SK-MEL-5 (cell line): ENCODE measurements at regions not wholly inside any gene's neighbourhood (a gene's known extent, or its start where the extent isn't known, plus 50 kb on each side); places are given as distances from the start of the nearest gene placed in this dataset.
A peak's percentile ranks its signal among the peaks of the same experiment; 100 is the strongest.

Source experiments
- DNase-seq: peaks from one replicate; pipeline ENCODE4 v3.0.0-alpha.2; 2016; ENCODE audit warnings: low read depth, low spot score
- in situ Hi-C: cut with HindIII; loops from 2 replicates; pipeline ENCODE4 v1.10.0; 2016; ENCODE audit warnings: low sequenced_read_pairs, high pct_unique_total_duplicates, low pct_unique_long_range_greater_than_20kb

- in situ Hi-C loops = no loop called here
- DNase-seq = peak; percentile 15
Observed at GRCh38 chr1:218983848-218984247, 189.8 kb upstream of the LYPLAL1 start.

- in situ Hi-C loops = no loop called here
- DNase-seq = no peak
Observed at GRCh38 chr1:218985424-218985984, 188.2 kb upstream of the LYPLAL1 start.

GRCh38 chr1:218986816-218987215, 186.9 kb upstream of the LYPLAL1 start:
- no peak for DNase-seq
- in situ Hi-C loops = no loop called here

- in situ Hi-C loops = no loop called here
- no peak for DNase-seq
Observed at GRCh38 chr1:218990019-218990418, 183.7 kb upstream of the LYPLAL1 start.

GRCh38 chr1:218991089-218991488, 182.6 kb upstream of the LYPLAL1 start:
- in situ Hi-C loops = no loop called here
- DNase-seq = no peak

GRCh38 chr1:218994615-218995014, 179.1 kb upstream of the LYPLAL1 start:
- in situ Hi-C loops = no loop called here

GRCh38 chr1:218995091-218995665, 178.5 kb upstream of the LYPLAL1 start:
- in situ Hi-C loops = no loop called here
- no peak for DNase-seq

More at GRCh38 chr1:218994615-218995014, 179.1 kb upstream of the LYPLAL1 start:
- DNase-seq = no peak

GRCh38 chr1:218996362-218996761, 177.3 kb upstream of the LYPLAL1 start:
- in situ Hi-C loops = no loop called here
- DNase-seq = peak; percentile 23

GRCh38 chr1:219000005-219000404, 173.7 kb upstream of the LYPLAL1 start:
- in situ Hi-C loops = no loop called here
- no peak for DNase-seq

GRCh38 chr1:219000631-219001030, 173.0 kb upstream of the LYPLAL1 start:
- DNase-seq = no peak
- in situ Hi-C loops = no loop called here

- in situ Hi-C loops = no loop called here
- DNase-seq = no peak
Observed at GRCh38 chr1:219010720-219011119, 163.0 kb upstream of the LYPLAL1 start.

- in situ Hi-C loops = no loop called here
- no peak for DNase-seq
Observed at GRCh38 chr1:219020386-219020785, 153.3 kb upstream of the LYPLAL1 start.

- in situ Hi-C loops = no loop called here
- no peak for DNase-seq
Observed at GRCh38 chr1:219020846-219021245, 152.8 kb upstream of the LYPLAL1 start.

GRCh38 chr1:219027146-219027673, 146.5 kb upstream of the LYPLAL1 start:
- in situ Hi-C loops = no loop called here
- no peak for DNase-seq

GRCh38 chr1:219031809-219032208, 141.9 kb upstream of the LYPLAL1 start:
- in situ Hi-C loops = no loop called here
- DNase-seq = no peak

GRCh38 chr1:219038398-219038797, 135.3 kb upstream of the LYPLAL1 start:
- in situ Hi-C loops = no loop called here
- no peak for DNase-seq

- in situ Hi-C loops = no loop called here
Observed at GRCh38 chr1:219039017-219039681, 134.5 kb upstream of the LYPLAL1 start.

GRCh38 chr1:219039682-219040154, 134.0 kb upstream of the LYPLAL1 start:
- DNase-seq = no peak
- in situ Hi-C loops = no loop called here

More at GRCh38 chr1:219039017-219039681, 134.5 kb upstream of the LYPLAL1 start:
- no peak for DNase-seq

GRCh38 chr1:219040291-219040690, 133.4 kb upstream of the LYPLAL1 start:
- in situ Hi-C loops = no loop called here
- no peak for DNase-seq
